HepG2 (cell line): ENCODE measurements at regions not wholly inside any gene's neighbourhood (a gene's known extent, or its start where the extent isn't known, plus 50 kb on each side); places are given as distances from the start of the nearest gene placed in this dataset.

Experiments used
- ATAC-seq: fragments of 200-7000 bp; cut with Tn5 transposase; 3 replicates; pipeline ENCODE4 v1.9.1; 2020; ENCODE audit warnings: mild to moderate bottlenecking, moderate library complexity
- BruUV-seq: library from RNA; stranded (reverse); fragments of 400-500 nt; replicated peaks from 2 replicates; lab custom pipeline; 2021; lab: Mats Ljungman, UMichigan
- CTCF ChIA-PET: fragments of 300-600 bp; formaldehyde crosslinking; extraction: SDS; loops from one replicate; lab custom pipeline; 2021; ENCODE audit warnings: low total read pairs, inconsistent platforms, low intra/inter-chr PET ratio; lab: Yijun Ruan, JAX
- POLR2A ChIA-PET: fragments of 350-600 bp; sonication (Branson Sonifier 250); formaldehyde crosslinking; loops from one replicate; lab custom pipeline; 2020; ENCODE audit warnings: antibody characterized with exemption, inconsistent platforms; lab: Yijun Ruan, JAX
- DNase-seq: peaks from one replicate; pipeline ENCODE4 v3.0.0-alpha.2; 2015; ENCODE audit warnings: low spot score
- FAIRE-seq: peaks from 3 replicates; lab custom pipeline; 2011; peaks lifted over from hg19 to GRCh38; lab: Jason Lieb, UNC
- H2AFZ ChIP-seq: one replicate; pipeline ENCODE4 v1.6.1; 2011; ENCODE audit warnings: low read length, inconsistent platforms
- H3K27ac ChIP-seq: fragments of 300-600 bp; 3 replicates; pipeline ENCODE4 v1.8.0; 2011; ENCODE audit warnings: mixed run types, mild to moderate bottlenecking, mixed read lengths, low read length, inconsistent platforms; ENCODE audit not compliant: insufficient read depth; ENCODE audit errors: extremely low read length
- H3K27me3 ChIP-seq, 2 experiments: fragments of 200-600 bp in 1 of 2; 2 replicates in 1 of 2; 3 replicates in 1 of 2; pipeline versions ENCODE4 v1.6.0 to v1.8.0; 2011; ENCODE audit warnings: low read length in 2 of 2, mild to moderate bottlenecking in 2 of 2, moderate library complexity in 2 of 2, inconsistent platforms in 1 of 2; ENCODE audit not compliant: insufficient read depth in 2 of 2, control insufficient read depth in 1 of 2
- H3K36me3 ChIP-seq, 2 experiments: fragments of 200-600 bp in 1 of 2; replicated peaks in 1 of 2; 2 replicates in 1 of 2; 3 replicates in 1 of 2; pipeline versions ENCODE4 v1.5.1 to v1.8.0; 2011; ENCODE audit warnings: low read length in 2 of 2, inconsistent platforms in 1 of 2; ENCODE audit not compliant: insufficient read depth in 2 of 2, control insufficient read depth in 1 of 2
- H3K4me1 ChIP-seq: 2 replicates; pipeline ENCODE4 v1.5.1; 2012; ENCODE audit warnings: low read length, inconsistent platforms; ENCODE audit not compliant: insufficient read depth
- H3K4me2 ChIP-seq: 2 replicates; pipeline ENCODE4 v1.6.0; 2011; ENCODE audit warnings: low read depth, low read length, inconsistent platforms
- H3K4me3 ChIP-seq, 3 experiments: fragments of 200-600 bp in 1 of 3; sonication (generic), shearing (Covaris generic) in 1 of 3; replicated peaks in 1 of 3; 2 replicates each; pipeline ENCODE4 v1.5.1; 2011 to 2016; ENCODE audit warnings: low read length in 3 of 3, inconsistent platforms in 2 of 3, low read depth in 2 of 3, mild to moderate bottlenecking in 2 of 3, control low read depth in 1 of 3, mixed read lengths in 1 of 3; ENCODE audit not compliant: insufficient read depth in 1 of 3
- H3K79me2 ChIP-seq: one replicate; pipeline ENCODE4 v1.6.1; 2011; ENCODE audit warnings: low read length, inconsistent platforms; ENCODE audit not compliant: insufficient read depth
- H3K9ac ChIP-seq: 2 replicates; pipeline ENCODE4 v1.6.0; 2011; ENCODE audit warnings: mild to moderate bottlenecking, low read depth, low read length, inconsistent platforms; ENCODE audit not compliant: insufficient read depth
- H3K9me3 ChIP-seq: 2 replicates; pipeline ENCODE4 v1.5.1; 2012; ENCODE audit warnings: mild to moderate bottlenecking, low read length
- H4K20me1 ChIP-seq: 2 replicates; pipeline ENCODE4 v1.6.0; 2011; ENCODE audit warnings: inconsistent platforms, mild to moderate bottlenecking, low read length, moderate library complexity; ENCODE audit not compliant: insufficient read depth
- ARID4A ChIP-seq: sonication (generic); formaldehyde crosslinking; IDR thresholded peaks from 2 replicates; pipeline ENCODE4 v1.5.0; 2020; ENCODE audit warnings: mild to moderate bottlenecking, missing genetic modification reagents, borderline replicate concordance
- HDAC2 ChIP-seq: sonication (generic); formaldehyde crosslinking; IDR thresholded peaks from 2 replicates; pipeline ENCODE4 v1.4.0; 2020; ENCODE audit warnings: missing genetic modification reagents
- NFRKB ChIP-seq: fragments of 450-650 bp; IDR thresholded peaks from 2 replicates; pipeline ENCODE4 v1.6.1; 2017
- SIN3A ChIP-seq: IDR thresholded peaks from 2 replicates; pipeline ENCODE4 v1.6.1; 2011; ENCODE audit warnings: low read depth, mild to moderate bottlenecking, control low read depth, low read length, borderline replicate concordance
- TEF ChIP-seq: sonication (generic); formaldehyde crosslinking; IDR thresholded peaks from 2 replicates; pipeline ENCODE4 v1.5.0; 2020; ENCODE audit warnings: missing genetic modification reagents
- ZNF768 ChIP-seq: sonication (generic); formaldehyde crosslinking; IDR thresholded peaks from 2 replicates; pipeline ENCODE4 v1.4.0; 2020; ENCODE audit warnings: missing genetic modification reagents
- WGBS: methylation state at CpG from one replicate; pipeline ENCODE4 v1.1.6; 2017; ENCODE audit warnings: low lambda C conversion rate; 5-methylcytosine and 5-hydroxymethylcytosine counted together
- in situ Hi-C: cut with HindIII; loops from 2 replicates; pipeline ENCODE4 v1.10.0; 2017; ENCODE audit warnings: low pct_unique_long_range_greater_than_20kb; ENCODE audit not compliant: extremely low pct_ligation_motif_present
- intact Hi-C: fragments of 100-400 bp; cut with micrococcal nuclease; formaldehyde crosslinking; loops from one replicate; pipeline ENCODE4 v1.10.0; 2022; ENCODE audit not compliant: unreplicated experiment
- TF ChIP-seq, protein P1 (sequence below): sonication (generic); formaldehyde crosslinking; IDR thresholded peaks from 2 replicates; pipeline ENCODE4 v1.5.1; 2020; ENCODE audit warnings: missing genetic modification reagents, mild to moderate bottlenecking, borderline replicate concordance

GRCh38 chr14:94998110-94998509 lies 159.2 kb downstream of the DICER1 start:
- Histone ChIP-seq H3K9ac (no peak overlapping the region), H3K4me1 (no peaks in the 10 kb centered on the region), H3K79me2 (no peaks in the 10 kb centered on the region), H3K27me3 (peaks cover 1 to 53% of the 10 kb centered on the region in 2 experiments; a peak in 4 of 5 replicates), H3K36me3 (no peaks in the 10 kb centered on the region), H2AFZ (no peak overlapping the region), H3K9me3 (no peaks in the 10 kb centered on the region), H4K20me1 (no peaks in the 10 kb centered on the region), H3K4me3 (no peak overlapping the region), H3K4me2 (no peak overlapping the region), H3K27ac (no peak overlapping the region)
- in situ Hi-C loops (no loop called here), intact Hi-C loops (no loop called here)
- ChIA-PET CTCF (no interaction called here), POLR2A (no interaction called here)
- ATAC-seq (no peak), FAIRE-seq (no peak), DNase-seq (no peak)
- 8% methylated on average over 2 of the region's 2 CpGs for WGBS
- no TSS peak for BruUV-seq
- no peak for TF ChIP-seq ZNF768 (CRISPR knock-in tag)
- no peak for TF ChIP-seq TEF (CRISPR knock-in tag)
- TF ChIP-seq ARID4A (CRISPR knock-in tag) = no peak
- no peak for TF ChIP-seq SIN3A
- TF ChIP-seq NFRKB = no peak
- no peak for TF ChIP-seq HDAC2 (CRISPR knock-in tag)
- TF ChIP-seq, protein P1, sequence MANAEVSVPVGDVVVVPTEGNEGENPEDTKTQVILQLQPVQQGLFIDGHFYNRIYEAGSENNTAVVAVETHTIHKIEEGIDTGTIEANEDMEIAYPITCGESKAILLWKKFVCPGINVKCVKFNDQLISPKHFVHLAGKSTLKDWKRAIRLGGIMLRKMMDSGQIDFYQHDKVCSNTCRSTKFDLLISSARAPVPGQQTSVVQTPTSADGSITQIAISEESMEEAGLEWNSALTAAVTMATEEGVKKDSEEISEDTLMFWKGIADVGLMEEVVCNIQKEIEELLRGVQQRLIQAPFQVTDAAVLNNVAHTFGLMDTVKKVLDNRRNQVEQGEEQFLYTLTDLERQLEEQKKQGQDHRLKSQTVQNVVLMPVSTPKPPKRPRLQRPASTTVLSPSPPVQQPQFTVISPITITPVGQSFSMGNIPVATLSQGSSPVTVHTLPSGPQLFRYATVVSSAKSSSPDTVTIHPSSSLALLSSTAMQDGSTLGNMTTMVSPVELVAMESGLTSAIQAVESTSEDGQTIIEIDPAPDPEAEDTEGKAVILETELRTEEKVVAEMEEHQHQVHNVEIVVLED (CRISPR knock-in tag) = no peak
